Endothelial cell of umbilical vein (primary cell): ENCODE measurements at regions not wholly inside any gene's neighbourhood (a gene's known extent, or its start where the extent isn't known, plus 50 kb on each side); places are given as distances from the start of the nearest gene placed in this dataset.

Source experiments
- BruUV-seq: library from RNA; stranded (reverse); fragments of 400-500 nt; replicated peaks from 2 replicates; lab custom pipeline; 2021; lab: Mats Ljungman, UMichigan
- CTCF ChIA-PET: fragments of 300-600, 350-600 bp; sonication (Branson Sonifier 250); formaldehyde crosslinking; loops from one replicate; lab custom pipeline; 2021; ENCODE audit warnings: antibody characterized with exemption, inconsistent platforms; lab: Charles Lee
- POLR2A ChIA-PET: fragments of 300-600, 350-600 bp; sonication (Branson Sonifier 250); formaldehyde crosslinking; loops from one replicate; lab custom pipeline; 2021; ENCODE audit warnings: antibody characterized with exemption, inconsistent platforms; lab: Charles Lee
- DNase-seq: peaks from one replicate; pipeline ENCODE4 v3.0.0-alpha.2; 2011; ENCODE audit warnings: low read depth, low spot score
- FAIRE-seq: peaks from 2 replicates; lab custom pipeline; 2011; peaks lifted over from hg19 to GRCh38; lab: Jason Lieb, UNC
- H2AFZ ChIP-seq: 2 replicates; pipeline ENCODE4 v1.6.0; 2012; ENCODE audit warnings: low read depth, low read length, control low read depth, inconsistent platforms
- H3K27ac ChIP-seq: 2 replicates; pipeline ENCODE4 v1.5.1; 2011; ENCODE audit warnings: low read depth, mild to moderate bottlenecking, control low read depth, low read length, moderate library complexity; ENCODE audit not compliant: insufficient read depth
- H3K27me3 ChIP-seq, 2 experiments: 2 replicates each; pipeline versions ENCODE4 v1.6.0 to v1.6.1; 2011; ENCODE audit warnings: low read length in 2 of 2, mixed read lengths in 1 of 2; ENCODE audit not compliant: control insufficient read depth in 2 of 2, insufficient read depth in 2 of 2
- H3K36me3 ChIP-seq, 2 experiments: 2 replicates in 1 of 2; 3 replicates in 1 of 2; pipeline ENCODE4 v1.5.1; 2011; ENCODE audit warnings: low read length in 2 of 2, mild to moderate bottlenecking in 1 of 2, moderate library complexity in 1 of 2; ENCODE audit not compliant: control insufficient read depth in 2 of 2, insufficient read depth in 2 of 2; ENCODE audit errors: extremely low read depth in 1 of 2
- H3K4me1 ChIP-seq: 3 replicates; pipeline ENCODE4 v1.5.1; 2011; ENCODE audit warnings: mild to moderate bottlenecking, low read length; ENCODE audit not compliant: control insufficient read depth, insufficient read depth; ENCODE audit errors: extremely low read depth
- H3K4me2 ChIP-seq: 2 replicates; pipeline ENCODE4 v1.6.1; 2011; ENCODE audit warnings: low read length, control low read depth, mixed read lengths; ENCODE audit not compliant: insufficient read depth
- H3K4me3 ChIP-seq, 3 experiments: fragments of 200-600 bp in 1 of 3; sonication (generic), shearing (Covaris generic) in 1 of 3; replicated peaks in 1 of 3; 2 replicates each; pipeline ENCODE4 v1.5.1; 2011 to 2016; ENCODE audit warnings: control low read depth in 3 of 3, low read length in 3 of 3, mild to moderate bottlenecking in 2 of 3, inconsistent platforms in 1 of 3, low read depth in 1 of 3, moderate library complexity in 1 of 3; ENCODE audit not compliant: insufficient read depth in 1 of 3
- H3K79me2 ChIP-seq: 2 replicates; pipeline ENCODE4 v1.6.0; 2012; ENCODE audit warnings: low read length, inconsistent platforms; ENCODE audit not compliant: control insufficient read depth, insufficient read depth
- H3K9ac ChIP-seq: replicated peaks from 2 replicates; pipeline ENCODE3; 2011; ENCODE audit warnings: low read length, control low read depth; ENCODE audit not compliant: insufficient read depth; ENCODE audit errors: extremely low read depth
- H3K9me1 ChIP-seq: replicated peaks from 3 replicates; pipeline ENCODE4 v1.6.0; 2011; ENCODE audit warnings: mild to moderate bottlenecking, low read length; ENCODE audit not compliant: control insufficient read depth, insufficient read depth; ENCODE audit errors: extremely low read depth
- H3K9me3 ChIP-seq: replicated peaks from 2 replicates; pipeline ENCODE4 v1.5.1; 2012; ENCODE audit warnings: low read length, inconsistent platforms; ENCODE audit not compliant: control insufficient read depth, insufficient read depth
- H4K20me1 ChIP-seq: replicated peaks from 2 replicates; pipeline ENCODE3; 2011; ENCODE audit warnings: mild to moderate bottlenecking, low read length; ENCODE audit not compliant: control insufficient read depth, insufficient read depth; ENCODE audit errors: extremely low read depth
- EZH2 ChIP-seq: IDR thresholded peaks from 2 replicates; pipeline ENCODE4 v1.6.1; 2012; ENCODE audit warnings: borderline replicate concordance, low read depth, mild to moderate bottlenecking, moderate library complexity, low read length, inconsistent platforms; ENCODE audit not compliant: severe bottlenecking
- FOS ChIP-seq: IDR thresholded peaks from 2 replicates; pipeline ENCODE4 v1.6.1; 2011; ENCODE audit warnings: mild to moderate bottlenecking, low read length, moderate library complexity, borderline replicate concordance; ENCODE audit not compliant: insufficient read depth
- GATA2 ChIP-seq: IDR thresholded peaks from 2 replicates; pipeline ENCODE4 v1.7.0; 2011; ENCODE audit warnings: low read depth, mild to moderate bottlenecking, moderate library complexity, mixed read lengths, low read length; ENCODE audit not compliant: insufficient read length, insufficient read depth
- JUN ChIP-seq: IDR thresholded peaks from 2 replicates; pipeline ENCODE4 v1.6.1; 2011; ENCODE audit warnings: borderline replicate concordance, low read depth; ENCODE audit not compliant: insufficient read length, insufficient read depth
- MYC ChIP-seq: IDR thresholded peaks from one replicate; pipeline ENCODE4 v1.6.1; 2011; ENCODE audit warnings: mild to moderate bottlenecking, low read depth, low read length
- POLR2A ChIP-seq: IDR thresholded peaks from 2 replicates; pipeline ENCODE4 v1.6.1; 2012; ENCODE audit warnings: low read depth, mild to moderate bottlenecking, control low read depth, low read length
- POLR2AphosphoS5 ChIP-seq: IDR thresholded peaks from 2 replicates; pipeline ENCODE4 v1.6.1; 2012; ENCODE audit warnings: low read depth, mild to moderate bottlenecking, control low read depth, low read length, moderate library complexity; ENCODE audit not compliant: insufficient read depth
- dilution Hi-C: fragments of 300-500 bp; cut with MboI; formaldehyde crosslinking; loops from one replicate; pipeline ENCODE4 v1.15.0; 2019; ENCODE audit warnings: low sequenced_read_pairs; ENCODE audit not compliant: extremely low pct_ligation_motif_present
- intact Hi-C: fragments of 100-400 bp; cut with micrococcal nuclease; formaldehyde crosslinking; loops from one replicate; pipeline ENCODE4 v1.10.0; 2022
- TF ChIP-seq, protein P1 (sequence below), 2 donors: IDR thresholded peaks; 1 replicate in 1 of 2; 2 replicates in 1 of 2; pipeline ENCODE4 v1.5.1; 2011; ENCODE audit warnings: low read length in 2 of 2, mild to moderate bottlenecking in 2 of 2, moderate library complexity in 2 of 2, control low read depth in 1 of 2, inconsistent platforms in 1 of 2, low read depth in 1 of 2; ENCODE audit not compliant: insufficient read depth in 1 of 2; ENCODE audit errors: extremely low read depth in 1 of 2
- TF ChIP-seq, protein P2 (sequence below): IDR thresholded peaks from 2 replicates; pipeline ENCODE4 v1.6.1; 2011; ENCODE audit not compliant: insufficient read depth, insufficient read length

DNA sequence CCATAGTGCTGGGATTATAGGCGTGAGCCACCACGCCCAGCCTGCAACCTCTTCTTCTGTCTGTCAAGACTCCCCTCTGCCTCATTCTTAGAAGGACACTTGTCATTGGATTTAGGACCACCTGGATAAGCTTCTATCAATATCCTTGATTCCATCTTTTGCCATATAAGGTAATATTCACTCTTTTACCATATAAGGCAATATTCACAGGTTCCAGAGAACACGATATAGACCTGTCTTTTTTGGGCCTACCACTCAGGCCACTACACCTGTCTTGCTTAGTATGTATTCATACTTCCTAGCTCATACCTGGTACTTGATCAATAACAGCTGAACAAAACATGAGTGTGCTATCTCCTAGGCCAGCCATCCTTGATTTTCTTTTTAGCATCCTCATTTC lies 149.2 kb upstream of the TOX3 start:
- no peak for FAIRE-seq
- no peaks in the 10 kb centered on the region for H3K79me2 ChIP-seq
- ChIA-PET POLR2A (no interaction called here), CTCF (interaction anchor here (1.5 kb wide), 1 partner anchor 11 kb away, joined by 3 read pairs; no protein-coding TSS in a partner anchor)
- H2AFZ ChIP-seq, result no peak overlapping the region
- no peak overlapping the region for H3K9ac ChIP-seq
- H3K4me1 ChIP-seq, result no peaks in the 10 kb centered on the region
- no peak for DNase-seq
- no peaks in the 10 kb centered on the region for H4K20me1 ChIP-seq
- H3K27ac ChIP-seq, result no peak overlapping the region
- H3K36me3 ChIP-seq, result no peaks in the 10 kb centered on the region
- BruUV-seq, result no TSS peak
- H3K27me3 ChIP-seq, result no peaks in the 10 kb centered on the region
- no peaks in the 10 kb centered on the region for H3K9me3 ChIP-seq
- intact Hi-C loops, result no loop called here
- dilution Hi-C loops, result no loop called here
- TF ChIP-seq MYC (no peak), POLR2A (no peak), JUN (no peak), EZH2 (no peak), FOS (no peak), POLR2AphosphoS5 (no peak), GATA2 (no peak)
- TF ChIP-seq, protein P1, sequence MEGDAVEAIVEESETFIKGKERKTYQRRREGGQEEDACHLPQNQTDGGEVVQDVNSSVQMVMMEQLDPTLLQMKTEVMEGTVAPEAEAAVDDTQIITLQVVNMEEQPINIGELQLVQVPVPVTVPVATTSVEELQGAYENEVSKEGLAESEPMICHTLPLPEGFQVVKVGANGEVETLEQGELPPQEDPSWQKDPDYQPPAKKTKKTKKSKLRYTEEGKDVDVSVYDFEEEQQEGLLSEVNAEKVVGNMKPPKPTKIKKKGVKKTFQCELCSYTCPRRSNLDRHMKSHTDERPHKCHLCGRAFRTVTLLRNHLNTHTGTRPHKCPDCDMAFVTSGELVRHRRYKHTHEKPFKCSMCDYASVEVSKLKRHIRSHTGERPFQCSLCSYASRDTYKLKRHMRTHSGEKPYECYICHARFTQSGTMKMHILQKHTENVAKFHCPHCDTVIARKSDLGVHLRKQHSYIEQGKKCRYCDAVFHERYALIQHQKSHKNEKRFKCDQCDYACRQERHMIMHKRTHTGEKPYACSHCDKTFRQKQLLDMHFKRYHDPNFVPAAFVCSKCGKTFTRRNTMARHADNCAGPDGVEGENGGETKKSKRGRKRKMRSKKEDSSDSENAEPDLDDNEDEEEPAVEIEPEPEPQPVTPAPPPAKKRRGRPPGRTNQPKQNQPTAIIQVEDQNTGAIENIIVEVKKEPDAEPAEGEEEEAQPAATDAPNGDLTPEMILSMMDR (IDR thresholded peaks at IDR 0.05; ENCODE audit: extremely low read depth in 1 of 2, insufficient read depth in 1 of 2, low read depth in 1 of 2, low read length in 2 of 2), result no peak
- TF ChIP-seq, protein P2, sequence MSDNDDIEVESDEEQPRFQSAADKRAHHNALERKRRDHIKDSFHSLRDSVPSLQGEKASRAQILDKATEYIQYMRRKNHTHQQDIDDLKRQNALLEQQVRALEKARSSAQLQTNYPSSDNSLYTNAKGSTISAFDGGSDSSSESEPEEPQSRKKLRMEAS, result no peak
- H3K4me2 ChIP-seq, result no peak overlapping the region
- H3K9me1 ChIP-seq, result no peaks in the 10 kb centered on the region
- no peak overlapping the region for H3K4me3 ChIP-seq
